ENCODE measurements at regions not wholly inside any gene's neighbourhood (a gene's known extent, or its start where the extent isn't known, plus 50 kb on each side); places are given as distances from the start of the nearest gene placed in this dataset.

DNA sequence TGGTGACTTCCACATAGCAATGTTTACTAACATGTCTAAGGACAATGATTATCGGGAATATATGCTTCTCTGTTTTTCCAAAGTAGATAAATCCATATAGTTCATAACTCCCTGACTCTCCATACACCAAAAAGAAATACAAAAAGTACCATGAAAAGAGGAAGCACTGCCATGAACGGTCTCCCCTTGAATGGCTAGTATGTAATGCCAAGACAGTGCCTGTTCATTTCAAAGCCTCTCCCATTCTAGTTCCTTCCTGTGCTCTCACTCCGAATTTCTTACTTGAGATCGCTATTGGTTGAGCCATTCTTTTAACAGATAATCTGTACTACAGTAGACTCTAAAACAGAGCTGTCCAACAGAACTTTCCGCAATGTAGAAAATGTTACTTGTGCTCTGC lies 54.8 kb upstream of the EDN1 start:
- Histone ChIP-seq H3K36me3 (no peaks in the 10 kb centered on the region), H3K9me3 (no peaks in the 10 kb centered on the region), H3K27ac (no peak overlapping the region), H3K27me3 (no peaks in the 10 kb centered on the region), H3K4me1 (no peaks in the 10 kb centered on the region), H3K4me3 (no peak overlapping the region)
- TF ChIP-seq POLR2A (IDR thresholded peaks at IDR 0.05) = no peak
- TF ChIP-seq, protein P1, sequence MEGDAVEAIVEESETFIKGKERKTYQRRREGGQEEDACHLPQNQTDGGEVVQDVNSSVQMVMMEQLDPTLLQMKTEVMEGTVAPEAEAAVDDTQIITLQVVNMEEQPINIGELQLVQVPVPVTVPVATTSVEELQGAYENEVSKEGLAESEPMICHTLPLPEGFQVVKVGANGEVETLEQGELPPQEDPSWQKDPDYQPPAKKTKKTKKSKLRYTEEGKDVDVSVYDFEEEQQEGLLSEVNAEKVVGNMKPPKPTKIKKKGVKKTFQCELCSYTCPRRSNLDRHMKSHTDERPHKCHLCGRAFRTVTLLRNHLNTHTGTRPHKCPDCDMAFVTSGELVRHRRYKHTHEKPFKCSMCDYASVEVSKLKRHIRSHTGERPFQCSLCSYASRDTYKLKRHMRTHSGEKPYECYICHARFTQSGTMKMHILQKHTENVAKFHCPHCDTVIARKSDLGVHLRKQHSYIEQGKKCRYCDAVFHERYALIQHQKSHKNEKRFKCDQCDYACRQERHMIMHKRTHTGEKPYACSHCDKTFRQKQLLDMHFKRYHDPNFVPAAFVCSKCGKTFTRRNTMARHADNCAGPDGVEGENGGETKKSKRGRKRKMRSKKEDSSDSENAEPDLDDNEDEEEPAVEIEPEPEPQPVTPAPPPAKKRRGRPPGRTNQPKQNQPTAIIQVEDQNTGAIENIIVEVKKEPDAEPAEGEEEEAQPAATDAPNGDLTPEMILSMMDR (IDR thresholded peaks at IDR 0.05) = no peak
- DNase-seq = no peak
- intact Hi-C loops (cut with DNase I; ENCODE audit: low total_unique reads) = no loop called here

DNA sequence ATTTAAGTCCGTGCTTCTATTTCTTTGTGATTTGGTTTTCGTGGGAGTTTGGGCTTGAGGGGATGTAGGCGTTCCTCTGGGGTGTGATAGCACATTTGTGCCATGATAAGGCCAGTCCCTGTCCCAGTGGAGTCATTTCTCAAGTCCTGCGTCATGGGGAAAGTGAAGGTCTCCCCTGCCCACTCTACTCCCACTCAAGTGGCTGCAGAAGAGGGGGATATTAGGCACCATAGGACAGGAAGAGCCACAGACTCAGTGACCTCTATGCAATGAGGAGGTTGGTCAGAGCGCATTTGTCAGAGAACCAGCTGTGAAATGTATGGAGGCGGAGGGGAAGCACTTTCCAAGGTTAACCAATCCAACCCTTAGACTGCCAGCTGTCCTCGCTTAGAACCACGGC lies 51.9 kb upstream of the EDN1 start:
- no peaks in the 10 kb centered on the region for H3K9me3 ChIP-seq
- DNase-seq = no peak
- intact Hi-C loops (cut with DNase I; ENCODE audit: low total_unique reads) = no loop called here

More for the DNA sequence above, 51.9 kb upstream of the EDN1 start:
- Histone ChIP-seq H3K36me3 (no peaks in the 10 kb centered on the region), H3K27ac (no peak overlapping the region), H3K27me3 (no peaks in the 10 kb centered on the region), H3K4me3 (no peak overlapping the region), H3K4me1 (no peaks in the 10 kb centered on the region)
- TF ChIP-seq, protein P1 (IDR thresholded peaks at IDR 0.05) = no peak
- no peak for TF ChIP-seq POLR2A (IDR thresholded peaks at IDR 0.05)

All from uterus (tissue), 3 donors.